Uterus (tissue), 2 donors: ENCODE measurements at regions not wholly inside any gene's neighbourhood (a gene's known extent, or its start where the extent isn't known, plus 50 kb on each side); places are given as distances from the start of the nearest gene placed in this dataset.

Experiments used
- POLR2A ChIP-seq, 2 donors: fragments of 450-650 bp; IDR thresholded peaks; one replicate each; pipeline ENCODE4 v1.6.1; 2016; ENCODE audit warnings: antibody characterized with exemption in 2 of 2, mild to moderate bottlenecking in 1 of 2, moderate library complexity in 1 of 2
- TF ChIP-seq, protein P1 (sequence below), 4 experiments: fragments of 200-600 bp in 2 of 4; fragments of 450-650 bp in 2 of 4; sonication (generic) in 2 of 4; IDR thresholded peaks; one replicate each; pipeline ENCODE4 v1.5.1; 2016 to 2019; ENCODE audit warnings: antibody characterized with exemption in 4 of 4, mild to moderate bottlenecking in 2 of 4, moderate library complexity in 1 of 4

DNA sequence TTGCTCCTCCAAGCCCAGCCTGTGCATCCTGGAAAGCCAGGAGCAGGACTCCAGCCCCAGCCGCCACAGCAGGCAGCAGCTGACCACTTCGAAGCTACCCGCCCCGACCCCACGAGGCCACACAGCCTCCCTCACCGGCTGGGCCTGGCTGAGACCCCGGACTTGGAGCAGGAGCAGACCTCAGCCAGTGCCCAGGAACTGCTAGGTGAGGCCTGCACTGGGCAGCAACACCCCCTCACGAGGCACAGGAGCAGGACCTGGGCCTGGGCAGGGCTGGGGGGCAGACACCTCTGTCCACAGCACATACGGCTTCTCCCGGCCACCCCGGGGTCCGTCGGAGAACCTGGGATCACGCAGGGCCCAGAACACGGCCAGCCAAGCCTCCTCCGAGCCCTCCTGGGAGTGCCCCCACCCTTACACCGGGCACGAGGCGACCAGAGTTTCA lies 137.4 kb upstream of the C14orf180 start:
- TF ChIP-seq POLR2A (IDR thresholded peaks at IDR 0.05): no peak
- TF ChIP-seq, protein P1, sequence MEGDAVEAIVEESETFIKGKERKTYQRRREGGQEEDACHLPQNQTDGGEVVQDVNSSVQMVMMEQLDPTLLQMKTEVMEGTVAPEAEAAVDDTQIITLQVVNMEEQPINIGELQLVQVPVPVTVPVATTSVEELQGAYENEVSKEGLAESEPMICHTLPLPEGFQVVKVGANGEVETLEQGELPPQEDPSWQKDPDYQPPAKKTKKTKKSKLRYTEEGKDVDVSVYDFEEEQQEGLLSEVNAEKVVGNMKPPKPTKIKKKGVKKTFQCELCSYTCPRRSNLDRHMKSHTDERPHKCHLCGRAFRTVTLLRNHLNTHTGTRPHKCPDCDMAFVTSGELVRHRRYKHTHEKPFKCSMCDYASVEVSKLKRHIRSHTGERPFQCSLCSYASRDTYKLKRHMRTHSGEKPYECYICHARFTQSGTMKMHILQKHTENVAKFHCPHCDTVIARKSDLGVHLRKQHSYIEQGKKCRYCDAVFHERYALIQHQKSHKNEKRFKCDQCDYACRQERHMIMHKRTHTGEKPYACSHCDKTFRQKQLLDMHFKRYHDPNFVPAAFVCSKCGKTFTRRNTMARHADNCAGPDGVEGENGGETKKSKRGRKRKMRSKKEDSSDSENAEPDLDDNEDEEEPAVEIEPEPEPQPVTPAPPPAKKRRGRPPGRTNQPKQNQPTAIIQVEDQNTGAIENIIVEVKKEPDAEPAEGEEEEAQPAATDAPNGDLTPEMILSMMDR (IDR thresholded peaks at IDR 0.05): no peak
